ENCODE measurements at regions not wholly inside any gene's neighbourhood (a gene's known extent, or its start where the extent isn't known, plus 50 kb on each side); places are given as distances from the start of the nearest gene placed in this dataset.
"Not testable (repeated sequence)": the region's sequence is repeated elsewhere in the genome, so short reads cannot be mapped to it uniquely, and the experiment has no call there.

DNA sequence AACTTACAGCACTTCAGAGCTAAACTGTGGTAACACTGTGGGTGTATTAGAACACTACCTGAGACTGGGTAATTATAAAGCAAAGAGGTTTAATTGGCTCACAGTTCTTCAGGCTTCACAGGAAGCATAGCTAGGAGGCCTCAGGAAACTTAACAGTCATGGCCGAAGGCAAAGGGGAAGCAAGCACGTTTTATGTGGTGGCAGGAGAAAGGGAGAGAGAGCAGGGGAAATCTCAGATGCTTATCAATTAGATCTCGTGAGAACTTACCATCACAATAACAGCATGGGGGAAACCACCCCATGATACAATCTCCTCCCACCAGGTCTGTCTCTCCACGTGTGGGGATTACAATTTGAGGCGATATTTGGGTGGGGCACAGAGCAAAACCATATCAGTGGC, 512.6 kb downstream of the RERGL start:
- H3K9me2 ChIP-seq (ENCODE audit: low read depth, low read length): no peaks in the 10 kb centered on the region

DNA sequence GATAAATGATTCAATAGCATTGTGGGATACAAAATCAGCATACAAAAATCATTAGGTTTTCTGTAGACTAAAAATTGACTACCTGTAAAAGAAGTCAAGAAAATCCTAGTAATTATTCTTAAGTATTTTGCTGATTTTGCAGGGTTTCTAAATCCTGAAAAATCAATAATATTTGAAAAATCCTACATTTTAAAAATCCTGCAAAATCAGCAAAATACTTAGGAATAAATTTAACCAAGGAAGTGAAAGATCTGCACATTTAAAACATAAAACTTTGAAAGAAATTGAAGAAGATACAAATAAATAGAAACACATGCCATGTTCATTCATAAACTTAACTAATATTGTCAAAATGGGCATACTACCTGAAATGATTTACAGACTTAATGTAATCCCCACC, 517.7 kb downstream of the RERGL start:
- Histone ChIP-seq H3K4me2 (ENCODE audit: low read length) (no peak overlapping the region), H3K27me3 (ENCODE audit: insufficient read depth, low read length) (no peaks in the 10 kb centered on the region), H2AFZ (ENCODE audit: low read length) (no peak overlapping the region), H3K9ac (ENCODE audit: low read length) (no peak overlapping the region), H3K79me2 (ENCODE audit: insufficient read depth, low read length) (no peaks in the 10 kb centered on the region), H3K4me1 (ENCODE audit: insufficient read depth, low read length, severe bottlenecking) (no peaks in the 10 kb centered on the region), H3K4me3 (ENCODE audit: low read depth, low read length, poor library complexity, severe bottlenecking) (no peak overlapping the region), H4K20me1 (ENCODE audit: insufficient read depth, low read length) (no peaks in the 10 kb centered on the region), H3K27ac (ENCODE audit: low read depth, low read length, poor library complexity, severe bottlenecking) (no peak overlapping the region), H3K36me3 (ENCODE audit: insufficient read depth, low read length) (no peaks in the 10 kb centered on the region), H3K9me3 (ENCODE audit: low read length) (no peaks in the 10 kb centered on the region), H3K9me2 (ENCODE audit: low read depth, low read length) (no peaks in the 10 kb centered on the region), H3F3A (ENCODE audit: insufficient read depth, low read length) (no peaks in the 10 kb centered on the region)
- TF ChIP-seq, protein P1, sequence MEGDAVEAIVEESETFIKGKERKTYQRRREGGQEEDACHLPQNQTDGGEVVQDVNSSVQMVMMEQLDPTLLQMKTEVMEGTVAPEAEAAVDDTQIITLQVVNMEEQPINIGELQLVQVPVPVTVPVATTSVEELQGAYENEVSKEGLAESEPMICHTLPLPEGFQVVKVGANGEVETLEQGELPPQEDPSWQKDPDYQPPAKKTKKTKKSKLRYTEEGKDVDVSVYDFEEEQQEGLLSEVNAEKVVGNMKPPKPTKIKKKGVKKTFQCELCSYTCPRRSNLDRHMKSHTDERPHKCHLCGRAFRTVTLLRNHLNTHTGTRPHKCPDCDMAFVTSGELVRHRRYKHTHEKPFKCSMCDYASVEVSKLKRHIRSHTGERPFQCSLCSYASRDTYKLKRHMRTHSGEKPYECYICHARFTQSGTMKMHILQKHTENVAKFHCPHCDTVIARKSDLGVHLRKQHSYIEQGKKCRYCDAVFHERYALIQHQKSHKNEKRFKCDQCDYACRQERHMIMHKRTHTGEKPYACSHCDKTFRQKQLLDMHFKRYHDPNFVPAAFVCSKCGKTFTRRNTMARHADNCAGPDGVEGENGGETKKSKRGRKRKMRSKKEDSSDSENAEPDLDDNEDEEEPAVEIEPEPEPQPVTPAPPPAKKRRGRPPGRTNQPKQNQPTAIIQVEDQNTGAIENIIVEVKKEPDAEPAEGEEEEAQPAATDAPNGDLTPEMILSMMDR (IDR thresholded peaks at IDR 0.05; ENCODE audit: low read length): no peak
- TF ChIP-seq EZH2 (IDR thresholded peaks at IDR 0.05; ENCODE audit: borderline replicate concordance, low read length): no peak

More for the DNA sequence above, 512.6 kb downstream of the RERGL start:
- Histone ChIP-seq H3K9ac (ENCODE audit: low read length) (no peak overlapping the region), H3K9me3 (ENCODE audit: low read length) (no peaks in the 10 kb centered on the region), H3K4me3 (ENCODE audit: low read depth, low read length, poor library complexity, severe bottlenecking) (no peak overlapping the region), H3K4me2 (ENCODE audit: low read length) (no peak overlapping the region), H3K27ac (ENCODE audit: low read depth, low read length, poor library complexity, severe bottlenecking) (no peak overlapping the region), H3K27me3 (ENCODE audit: insufficient read depth, low read length) (no peaks in the 10 kb centered on the region), H2AFZ (ENCODE audit: low read length) (no peak overlapping the region), H3K36me3 (ENCODE audit: insufficient read depth, low read length) (no peaks in the 10 kb centered on the region), H4K20me1 (ENCODE audit: insufficient read depth, low read length) (no peaks in the 10 kb centered on the region), H3K4me1 (ENCODE audit: insufficient read depth, low read length, severe bottlenecking) (no peaks in the 10 kb centered on the region), H3F3A (ENCODE audit: insufficient read depth, low read length) (no peaks in the 10 kb centered on the region), H3K79me2 (ENCODE audit: insufficient read depth, low read length) (no peaks in the 10 kb centered on the region)
- TF ChIP-seq, protein P1 (IDR thresholded peaks at IDR 0.05; ENCODE audit: low read length): no peak
- TF ChIP-seq EZH2 (IDR thresholded peaks at IDR 0.05; ENCODE audit: borderline replicate concordance, low read length): no peak

DNA sequence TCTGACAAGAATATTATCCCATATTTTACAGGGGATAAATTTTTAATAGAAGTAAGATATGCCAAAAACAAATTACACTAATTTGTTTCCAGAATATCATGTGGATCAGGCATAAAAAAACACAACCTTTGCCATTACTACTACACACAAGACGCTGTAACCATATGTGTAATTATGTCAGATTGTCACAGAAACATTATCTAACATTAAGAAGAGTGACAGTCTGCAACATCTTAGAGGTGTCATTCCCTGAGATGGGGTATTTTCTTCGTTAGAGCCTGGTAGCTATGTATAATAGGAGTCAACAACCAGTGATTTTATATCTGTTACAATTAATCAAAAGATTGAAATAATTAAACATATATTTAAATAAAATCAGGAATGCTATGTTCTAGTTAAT, 518.9 kb downstream of the RERGL start:
- Histone ChIP-seq H4K20me1 (ENCODE audit: insufficient read depth, low read length) (no peaks in the 10 kb centered on the region), H2AFZ (ENCODE audit: low read length) (no peak overlapping the region), H3K79me2 (ENCODE audit: insufficient read depth, low read length) (no peaks in the 10 kb centered on the region), H3K27ac (ENCODE audit: low read depth, low read length, poor library complexity, severe bottlenecking) (no peak overlapping the region), H3K36me3 (ENCODE audit: insufficient read depth, low read length) (no peaks in the 10 kb centered on the region), H3K9me3 (ENCODE audit: low read length) (no peaks in the 10 kb centered on the region), H3K9ac (ENCODE audit: low read length) (no peak overlapping the region), H3K4me3 (ENCODE audit: low read depth, low read length, poor library complexity, severe bottlenecking) (no peak overlapping the region), H3K4me2 (ENCODE audit: low read length) (no peak overlapping the region), H3F3A (ENCODE audit: insufficient read depth, low read length) (no peaks in the 10 kb centered on the region), H3K9me2 (ENCODE audit: low read depth, low read length) (no peaks in the 10 kb centered on the region), H3K4me1 (ENCODE audit: insufficient read depth, low read length, severe bottlenecking) (no peaks in the 10 kb centered on the region), H3K27me3 (ENCODE audit: insufficient read depth, low read length) (no peaks in the 10 kb centered on the region)
- TF ChIP-seq EZH2 (IDR thresholded peaks at IDR 0.05; ENCODE audit: borderline replicate concordance, low read length): no peak
- TF ChIP-seq, protein P1 (IDR thresholded peaks at IDR 0.05; ENCODE audit: low read length): no peak

DNA sequence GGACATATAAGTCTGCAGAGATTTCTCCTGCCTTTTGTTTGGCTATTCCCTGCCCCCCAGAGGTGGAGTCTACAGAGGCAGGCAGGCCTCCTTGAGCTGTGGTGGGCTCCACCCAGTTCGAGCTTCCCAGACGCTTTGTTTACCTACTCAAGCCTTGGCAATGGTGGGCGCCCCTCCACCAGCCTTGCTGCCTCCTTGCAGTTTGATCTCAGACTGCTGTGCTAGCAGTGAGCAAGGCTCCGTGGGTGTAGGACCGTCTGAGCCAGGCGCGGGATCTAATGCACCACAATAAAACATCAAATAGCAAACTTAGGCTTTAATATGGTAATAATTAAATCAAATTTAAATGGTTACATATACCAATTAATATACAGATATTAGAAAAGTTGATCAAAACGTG, 525.4 kb downstream of the RERGL start:
- not testable (repeated sequence) for H2AFZ ChIP-seq (ENCODE audit: low read length); H3K9me2 ChIP-seq (ENCODE audit: low read depth, low read length); H4K20me1 ChIP-seq (ENCODE audit: insufficient read depth, low read length); H3K4me3 ChIP-seq (ENCODE audit: low read depth, low read length, poor library complexity, severe bottlenecking); H3K79me2 ChIP-seq (ENCODE audit: insufficient read depth, low read length); H3K27ac ChIP-seq (ENCODE audit: low read depth, low read length, poor library complexity, severe bottlenecking); H3K36me3 ChIP-seq (ENCODE audit: insufficient read depth, low read length); H3K4me2 ChIP-seq (ENCODE audit: low read length); H3F3A ChIP-seq (ENCODE audit: insufficient read depth, low read length); H3K27me3 ChIP-seq (ENCODE audit: insufficient read depth, low read length); H3K9ac ChIP-seq (ENCODE audit: low read length); H3K9me3 ChIP-seq (ENCODE audit: low read length); H3K4me1 ChIP-seq (ENCODE audit: insufficient read depth, low read length, severe bottlenecking)
